HEK293 (cell line): ENCODE measurements at regions not wholly inside any gene's neighbourhood (a gene's known extent, or its start where the extent isn't known, plus 50 kb on each side); places are given as distances from the start of the nearest gene placed in this dataset.

Experiments
- CTCF ChIA-PET: fragments of 350-600 bp; formaldehyde crosslinking; extraction: SDS; loops from one replicate; lab custom pipeline; 2021; ENCODE audit warnings: antibody characterized with exemption; lab: Yijun Ruan, JAX
- POLR2A ChIA-PET: fragments of 300-600 bp; formaldehyde crosslinking; extraction: SDS; loops from one replicate; lab custom pipeline; 2020; ENCODE audit warnings: antibody characterized with exemption, inconsistent platforms; lab: Yijun Ruan, JAX
- H3K27ac ChIP-seq: fragments of 200-500 bp; sonication (Bioruptor generic); 2 replicates; pipeline ENCODE4 v1.5.1; 2014; ENCODE audit warnings: low read depth, low read length, control low read depth, inconsistent platforms; ENCODE audit errors: extremely low read depth
- H3K36me3 ChIP-seq, 2 experiments: fragments of 200-500 bp in 1 of 2; sonication (Bioruptor generic) in 1 of 2; 1 replicate in 1 of 2; 2 replicates in 1 of 2; pipeline ENCODE4 v1.5.1; 2014 to 2017; ENCODE audit warnings: inconsistent platforms in 2 of 2, low read length in 2 of 2; ENCODE audit not compliant: control insufficient read depth in 2 of 2, insufficient read depth in 1 of 2
- H3K4me1 ChIP-seq: fragments of 200-500 bp; sonication (Bioruptor generic); 2 replicates; pipeline ENCODE4 v1.5.1; 2014; ENCODE audit warnings: mild to moderate bottlenecking, low read length, inconsistent platforms; ENCODE audit not compliant: control insufficient read depth, insufficient read depth
- H3K4me3 ChIP-seq: 2 replicates; pipeline ENCODE4 v1.5.1; 2011; ENCODE audit warnings: low read depth, mild to moderate bottlenecking, control low read depth, low read length, moderate library complexity
- H3K9me3 ChIP-seq: fragments of 200-500 bp; sonication (Bioruptor generic); 2 replicates; pipeline ENCODE4 v1.5.1; 2014; ENCODE audit warnings: low read depth, low read length, inconsistent platforms; ENCODE audit not compliant: control insufficient read depth, insufficient read depth
- BCL11A ChIP-seq: fragments of 450-650 bp; formaldehyde crosslinking; IDR thresholded peaks from 2 replicates; pipeline ENCODE4 v1.5.1; 2016; ENCODE audit warnings: low read depth, missing biosample characterization, missing genetic modification characterization
- GLIS1 ChIP-seq: fragments of 450-650 bp; formaldehyde crosslinking; IDR thresholded peaks from 2 replicates; pipeline ENCODE4 v1.5.1; 2016; ENCODE audit warnings: missing biosample characterization, missing genetic modification characterization
- KLF9 ChIP-seq: fragments of 450-650 bp; formaldehyde crosslinking; IDR thresholded peaks from 2 replicates; pipeline ENCODE4 v1.5.1; 2016; ENCODE audit warnings: missing biosample characterization, missing genetic modification characterization, low read depth
- MYNN ChIP-seq: fragments of 450-650 bp; formaldehyde crosslinking; IDR thresholded peaks from 2 replicates; pipeline ENCODE4 v1.5.1; 2016; ENCODE audit warnings: missing biosample characterization, missing genetic modification characterization, borderline replicate concordance
- MZF1 ChIP-seq: fragments of 450-650 bp; formaldehyde crosslinking; IDR thresholded peaks from 2 replicates; pipeline ENCODE4 v1.5.1; 2017; ENCODE audit warnings: missing biosample characterization, missing genetic modification characterization, borderline replicate concordance
- WT1 ChIP-seq: fragments of 450-650 bp; formaldehyde crosslinking; IDR thresholded peaks from 2 replicates; pipeline ENCODE4 v1.5.1; 2016; ENCODE audit warnings: missing biosample characterization, missing genetic modification characterization
- ZBTB1 ChIP-seq: fragments of 450-650 bp; formaldehyde crosslinking; IDR thresholded peaks from 2 replicates; pipeline ENCODE4 v1.5.1; 2016; ENCODE audit warnings: missing biosample characterization, missing genetic modification characterization
- ZBTB10 ChIP-seq: fragments of 450-650 bp; formaldehyde crosslinking; IDR thresholded peaks from 2 replicates; pipeline ENCODE4 v1.5.1; 2016; ENCODE audit warnings: missing biosample characterization, missing genetic modification characterization
- ZBTB7A ChIP-seq: fragments of 450-650 bp; formaldehyde crosslinking; IDR thresholded peaks from 2 replicates; pipeline ENCODE4 v1.5.1; 2016; ENCODE audit warnings: low read depth, missing biosample characterization, missing genetic modification characterization
- ZFP37 ChIP-seq: fragments of 450-650 bp; formaldehyde crosslinking; IDR thresholded peaks from 2 replicates; pipeline ENCODE4 v1.5.1; 2016; ENCODE audit warnings: missing biosample characterization, missing genetic modification characterization
- ZIC2 ChIP-seq: fragments of 450-650 bp; formaldehyde crosslinking; IDR thresholded peaks from 2 replicates; pipeline ENCODE4 v1.5.1; 2016; ENCODE audit warnings: missing biosample characterization, missing genetic modification characterization
- ZNF16 ChIP-seq: fragments of 450-650 bp; formaldehyde crosslinking; IDR thresholded peaks from 2 replicates; pipeline ENCODE4 v1.5.1; 2016; ENCODE audit warnings: low read depth, missing biosample characterization, missing genetic modification characterization
- ZNF174 ChIP-seq: fragments of 450-650 bp; formaldehyde crosslinking; IDR thresholded peaks from 2 replicates; pipeline ENCODE4 v1.5.0; 2017; ENCODE audit warnings: missing biosample characterization, mild to moderate bottlenecking, missing genetic modification characterization
- ZNF362 ChIP-seq: fragments of 450-650 bp; formaldehyde crosslinking; IDR thresholded peaks from 2 replicates; pipeline ENCODE4 v1.5.1; 2016; ENCODE audit warnings: missing biosample characterization, missing genetic modification characterization
- ZNF404 ChIP-seq: fragments of 450-650 bp; formaldehyde crosslinking; IDR thresholded peaks from 2 replicates; pipeline ENCODE4 v1.5.1; 2017; ENCODE audit warnings: missing biosample characterization, missing genetic modification characterization
- ZNF423 ChIP-seq: fragments of 450-650 bp; formaldehyde crosslinking; IDR thresholded peaks from 2 replicates; pipeline ENCODE4 v1.5.1; 2016; ENCODE audit warnings: missing biosample characterization, missing genetic modification characterization
- ZNF513 ChIP-seq: fragments of 450-650 bp; IDR thresholded peaks from 2 replicates; pipeline ENCODE4 v1.5.1; 2018; ENCODE audit warnings: missing biosample characterization, missing genetic modification characterization
- ZNF558 ChIP-seq: fragments of 450-650 bp; formaldehyde crosslinking; IDR thresholded peaks from 2 replicates; pipeline ENCODE4 v1.5.1; 2016; ENCODE audit warnings: missing biosample characterization, missing genetic modification characterization
- ZNF580 ChIP-seq: fragments of 450-650 bp; formaldehyde crosslinking; IDR thresholded peaks from 2 replicates; pipeline ENCODE4 v1.5.1; 2016; ENCODE audit warnings: missing biosample characterization, missing genetic modification characterization
- ZNF626 ChIP-seq: fragments of 450-650 bp; sonication (Bioruptor Pico); formaldehyde crosslinking; IDR thresholded peaks from 2 replicates; pipeline ENCODE4 v1.5.1; 2018; ENCODE audit warnings: missing biosample characterization, missing genetic modification characterization, inconsistent platforms
- ZNF660 ChIP-seq: fragments of 450-650 bp; IDR thresholded peaks from 2 replicates; pipeline ENCODE4 v1.5.1; 2018; ENCODE audit warnings: missing biosample characterization, mild to moderate bottlenecking, missing genetic modification characterization
- ZNF701 ChIP-seq: fragments of 450-650 bp; formaldehyde crosslinking; IDR thresholded peaks from 2 replicates; pipeline ENCODE4 v1.5.1; 2016; ENCODE audit warnings: missing biosample characterization, missing genetic modification characterization
- ZNF76 ChIP-seq: fragments of 450-650 bp; formaldehyde crosslinking; IDR thresholded peaks from 2 replicates; pipeline ENCODE4; 2016; ENCODE audit warnings: low read depth, missing biosample characterization, missing genetic modification characterization, borderline replicate concordance
- ZNF777 ChIP-seq: fragments of 450-650 bp; formaldehyde crosslinking; IDR thresholded peaks from 2 replicates; pipeline ENCODE4 v1.5.1; 2017; ENCODE audit warnings: missing biosample characterization, missing genetic modification characterization, borderline replicate concordance
- ZNF837 ChIP-seq: fragments of 450-650 bp; formaldehyde crosslinking; IDR thresholded peaks from 2 replicates; pipeline ENCODE4 v1.5.1; 2016; ENCODE audit warnings: missing biosample characterization, missing genetic modification characterization
- ZNF843 ChIP-seq: fragments of 450-650 bp; formaldehyde crosslinking; IDR thresholded peaks from 2 replicates; pipeline ENCODE4 v1.5.1; 2016; ENCODE audit warnings: missing biosample characterization, missing genetic modification characterization

GRCh38 chrX:16063141-16063540, 60.2 kb upstream of the GRPR start:
- CTCF ChIA-PET = interaction anchor here (0.6 kb wide), 1 partner anchor 496 kb away, joined by 3 read pairs; no protein-coding TSS in a partner anchor
- no peaks in the 10 kb centered on the region for H3K36me3 ChIP-seq
- H3K27ac ChIP-seq = no peak overlapping the region
- no peak overlapping the region for H3K4me3 ChIP-seq
- no peaks in the 10 kb centered on the region; the same call in 1 of the 2 replicates for H3K9me3 ChIP-seq
- no peaks in the 10 kb centered on the region for H3K4me1 ChIP-seq
- POLR2A ChIA-PET = no interaction called here
- TF ChIP-seq ZBTB7A (tag by site-specific recombination) = no peak
- no peak for TF ChIP-seq ZNF76 (tag by site-specific recombination)
- no peak for TF ChIP-seq ZNF423 (tag by site-specific recombination)
- TF ChIP-seq ZBTB10 (tag by site-specific recombination) = no peak
- TF ChIP-seq ZNF513 (tag by site-specific recombination) = no peak
- TF ChIP-seq ZBTB1 = no peak
- TF ChIP-seq ZNF777 (tag by site-specific recombination) = no peak
- no peak for TF ChIP-seq MYNN (tag by site-specific recombination)
- no peak for TF ChIP-seq WT1 (tag by site-specific recombination)
- TF ChIP-seq, all 188 proteins: peak for 0

GRCh38 chrX:16061296-16061695, 62.1 kb upstream of the GRPR start:
- no peaks in the 10 kb centered on the region for H3K36me3 ChIP-seq
- H3K27ac ChIP-seq = no peak overlapping the region
- H3K9me3 ChIP-seq = no peaks in the 10 kb centered on the region; the same call in 1 of the 2 replicates
- no peak for TF ChIP-seq ZNF580
- TF ChIP-seq ZFP37 (tag by site-specific recombination) = no peak
- no peak for TF ChIP-seq GLIS1 (tag by site-specific recombination)
- TF ChIP-seq ZNF362 (tag by site-specific recombination) = no peak
- TF ChIP-seq ZNF626 (tag by site-specific recombination) = no peak
- no peak for TF ChIP-seq ZNF174 (tag by site-specific recombination)
- no peak for TF ChIP-seq BCL11A
- TF ChIP-seq MZF1 = no peak
- no peak for TF ChIP-seq ZNF837 (tag by site-specific recombination)
- TF ChIP-seq ZNF701 (tag by site-specific recombination) = no peak
- TF ChIP-seq KLF9 (tag by site-specific recombination) = no peak
- no peak for TF ChIP-seq ZNF558 (tag by site-specific recombination)
- TF ChIP-seq ZNF404 (tag by site-specific recombination) = no peak
- no peak for TF ChIP-seq ZNF843 (tag by site-specific recombination)
- no peak for TF ChIP-seq ZIC2 (tag by site-specific recombination)
- no peak for TF ChIP-seq ZNF16 (tag by site-specific recombination)
- no peak for TF ChIP-seq ZNF660 (tag by site-specific recombination)
- TF ChIP-seq, all 188 proteins: peak for 0
- ChIA-PET CTCF (interaction anchor here (0.9 kb wide), 1 partner anchor 8 kb away, joined by 6 read pairs; no protein-coding TSS in a partner anchor), POLR2A (no interaction called here)
- Histone ChIP-seq H3K4me3 (no peak overlapping the region), H3K4me1 (no peaks in the 10 kb centered on the region)
